CD4-positive, alpha-beta T cell (primary cell): ENCODE measurements at regions not wholly inside any gene's neighbourhood (a gene's known extent, or its start where the extent isn't known, plus 50 kb on each side); places are given as distances from the start of the nearest gene placed in this dataset.

Source experiments
- ATAC-seq: fragments of 200-7000 bp; cut with Tn5 transposase; one replicate; pipeline ENCODE4 v1.10.0; 2022; ENCODE audit warnings: mild to moderate bottlenecking; ENCODE audit not compliant: poor library complexity
- CTCF ChIA-PET: fragments of 350-600 bp; sonication (Branson Sonifier 250); formaldehyde crosslinking; loops from one replicate; lab custom pipeline; 2021; ENCODE audit warnings: antibody characterized with exemption, inconsistent platforms; lab: Charles Lee
- POLR2A ChIA-PET: fragments of 350-600 bp; sonication (Branson Sonifier 250); formaldehyde crosslinking; loops from one replicate; lab custom pipeline; 2021; ENCODE audit warnings: antibody characterized with exemption, inconsistent platforms; lab: Charles Lee
- DNase-seq, 14 experiments: peaks; one replicate each; pipeline ENCODE4 v3.0.0-alpha.2; 2013 to 2020; ENCODE audit warnings: mixed read lengths in 2 of 14
- H3K27ac ChIP-seq, 2 donors: one replicate each; pipeline versions ENCODE4 v1.5.1 to v1.7.0; 2013; ENCODE audit warnings: low read length in 2 of 2, low read depth in 1 of 2, mild to moderate bottlenecking in 1 of 2
- H3K27me3 ChIP-seq, 2 experiments: 1 replicate in 1 of 2; 2 replicates in 1 of 2; pipeline versions ENCODE4 v1.6.1 to v1.7.0; 2013; ENCODE audit warnings: low read length in 2 of 2, control low read depth in 1 of 2, mild to moderate bottlenecking in 1 of 2, moderate library complexity in 1 of 2; ENCODE audit not compliant: insufficient read depth in 2 of 2, control insufficient read depth in 1 of 2
- H3K36me3 ChIP-seq: one replicate; pipeline ENCODE4 v1.6.1; 2013; ENCODE audit warnings: low read length, control low read depth; ENCODE audit not compliant: insufficient read depth
- H3K4me1 ChIP-seq: one replicate; pipeline ENCODE4 v1.6.1; 2013; ENCODE audit warnings: low read length, control low read depth; ENCODE audit not compliant: insufficient read depth
- H3K4me3 ChIP-seq: one replicate; pipeline ENCODE4 v1.5.1; 2013; ENCODE audit warnings: mild to moderate bottlenecking, low read length, moderate library complexity
- H3K9me3 ChIP-seq, 2 experiments: 1 replicate in 1 of 2; 2 replicates in 1 of 2; pipeline versions ENCODE4 v1.6.1 to v1.7.0; 2013; ENCODE audit warnings: low read length in 2 of 2, mild to moderate bottlenecking in 2 of 2, control low read depth in 1 of 2, moderate library complexity in 1 of 2; ENCODE audit not compliant: control insufficient read depth in 1 of 2, insufficient read depth in 1 of 2
- H3K27ac Mint-ChIP-seq: one replicate; pipeline ENCODE4 v1.8.0; 2020; ENCODE audit warnings: mixed read lengths
- H3K27me3 Mint-ChIP-seq: one replicate; pipeline ENCODE4 v1.8.0; 2021; ENCODE audit warnings: mixed read lengths
- H3K36me3 Mint-ChIP-seq: one replicate; pipeline ENCODE4 v1.8.0; 2021; ENCODE audit warnings: low read depth, mixed read lengths
- H3K4me1 Mint-ChIP-seq: one replicate; pipeline ENCODE4 v1.8.0; 2021; ENCODE audit warnings: low read depth, mixed read lengths
- H3K4me3 Mint-ChIP-seq: one replicate; pipeline ENCODE4 v1.8.0; 2020; ENCODE audit warnings: mild to moderate bottlenecking, mixed read lengths
- H3K9me3 Mint-ChIP-seq: one replicate; pipeline ENCODE4 v1.8.0; 2020; ENCODE audit warnings: mixed read lengths
- intact Hi-C, 2 experiments: fragments of 100-400 bp; cut with DNase I in 1 of 2; cut with micrococcal nuclease in 1 of 2; formaldehyde crosslinking; loops; one replicate each; pipeline versions ENCODE4 v1.15.1 to v1.9.0; 2023 to 2025; cut with DNase I, micrococcal nuclease
- TF ChIP-seq, protein P1 (sequence below): fragments of 200-600 bp; IDR thresholded peaks from one replicate; pipeline ENCODE4 v1.8.0; 2022; ENCODE audit warnings: antibody characterized with exemption, mild to moderate bottlenecking

GRCh38 chr2:57979158-57979557 is 67.4 kb upstream of the VRK2 start:
- Mint-ChIP-seq H3K36me3 (no peaks in the 10 kb centered on the region), H3K4me1 (no peaks in the 10 kb centered on the region), H3K4me3 (no peak overlapping the region), H3K9me3 (peaks cover 7% of the 10 kb centered on the region), H3K27ac (no peak overlapping the region), H3K27me3 (peaks cover 8% of the 10 kb centered on the region)
- ChIA-PET CTCF (no interaction called here), POLR2A (no interaction called here)
- H3K9me3 ChIP-seq, result peaks cover 0 to 8% of the 10 kb centered on the region in 2 experiments
- ATAC-seq (no peak), DNase-seq (no peak)
- intact Hi-C loops, result no loop called here
- TF ChIP-seq, protein P1, sequence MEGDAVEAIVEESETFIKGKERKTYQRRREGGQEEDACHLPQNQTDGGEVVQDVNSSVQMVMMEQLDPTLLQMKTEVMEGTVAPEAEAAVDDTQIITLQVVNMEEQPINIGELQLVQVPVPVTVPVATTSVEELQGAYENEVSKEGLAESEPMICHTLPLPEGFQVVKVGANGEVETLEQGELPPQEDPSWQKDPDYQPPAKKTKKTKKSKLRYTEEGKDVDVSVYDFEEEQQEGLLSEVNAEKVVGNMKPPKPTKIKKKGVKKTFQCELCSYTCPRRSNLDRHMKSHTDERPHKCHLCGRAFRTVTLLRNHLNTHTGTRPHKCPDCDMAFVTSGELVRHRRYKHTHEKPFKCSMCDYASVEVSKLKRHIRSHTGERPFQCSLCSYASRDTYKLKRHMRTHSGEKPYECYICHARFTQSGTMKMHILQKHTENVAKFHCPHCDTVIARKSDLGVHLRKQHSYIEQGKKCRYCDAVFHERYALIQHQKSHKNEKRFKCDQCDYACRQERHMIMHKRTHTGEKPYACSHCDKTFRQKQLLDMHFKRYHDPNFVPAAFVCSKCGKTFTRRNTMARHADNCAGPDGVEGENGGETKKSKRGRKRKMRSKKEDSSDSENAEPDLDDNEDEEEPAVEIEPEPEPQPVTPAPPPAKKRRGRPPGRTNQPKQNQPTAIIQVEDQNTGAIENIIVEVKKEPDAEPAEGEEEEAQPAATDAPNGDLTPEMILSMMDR, result no peak
- no peaks in the 10 kb centered on the region for H3K27me3 ChIP-seq
- H3K4me1 ChIP-seq, result no peaks in the 10 kb centered on the region
- H3K4me3 ChIP-seq, result no peak overlapping the region
- no peak overlapping the region for H3K27ac ChIP-seq
- no peaks in the 10 kb centered on the region for H3K36me3 ChIP-seq

GRCh38 chr2:57981083-57981768 is 65.4 kb upstream of the VRK2 start:
- intact Hi-C loops, result no loop called here
- Mint-ChIP-seq H3K9me3 (peaks cover 7% of the 10 kb centered on the region), H3K27ac (no peak overlapping the region), H3K36me3 (no peaks in the 10 kb centered on the region), H3K27me3 (peaks cover 8% of the 10 kb centered on the region), H3K4me3 (no peak overlapping the region), H3K4me1 (no peaks in the 10 kb centered on the region)
- DNase-seq (no peak), ATAC-seq (no peak)
- Histone ChIP-seq H3K36me3 (no peaks in the 10 kb centered on the region), H3K4me3 (no peak overlapping the region), H3K27ac (no peak overlapping the region), H3K4me1 (no peaks in the 10 kb centered on the region), H3K9me3 (peaks cover 0 to 8% of the 10 kb centered on the region in 2 experiments), H3K27me3 (no peaks in the 10 kb centered on the region)
- ChIA-PET CTCF (no interaction called here), POLR2A (no interaction called here)
- TF ChIP-seq, protein P1, result no peak

DNA sequence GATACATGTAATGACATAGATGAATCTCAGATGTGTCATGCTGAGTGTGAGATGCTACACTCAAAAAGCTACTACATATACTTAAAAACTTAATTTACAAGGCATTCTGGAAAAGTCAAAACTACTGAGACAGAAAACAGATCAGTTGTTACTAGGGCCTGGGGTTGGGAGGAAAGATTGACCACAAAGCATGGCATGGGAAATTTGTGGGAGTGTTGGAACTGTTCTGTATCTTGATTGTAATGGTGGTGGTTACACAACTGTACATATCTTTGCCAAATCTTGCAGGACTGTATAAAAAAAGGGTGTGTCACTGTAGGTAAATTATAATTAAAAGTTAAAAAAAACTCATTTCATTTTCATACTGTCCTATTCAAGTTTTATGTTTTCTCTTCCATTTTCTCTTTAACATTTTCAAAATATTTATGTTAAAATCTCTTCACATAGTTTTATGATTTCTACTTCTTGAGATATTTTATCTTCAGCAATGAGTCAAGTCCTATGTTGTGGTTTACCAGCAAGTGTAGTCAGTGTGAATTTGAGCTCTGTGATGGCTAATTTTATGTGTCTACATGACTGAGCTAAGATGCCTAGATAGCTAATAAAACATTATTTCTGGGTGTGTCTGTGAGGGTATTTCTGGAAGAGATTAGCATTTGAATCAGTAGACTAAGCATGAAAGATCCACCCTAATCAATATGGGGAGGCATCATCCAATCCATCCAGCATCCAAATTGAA is 58.6 kb upstream of the VRK2 start:
- no peaks in the 10 kb centered on the region for H3K9me3 ChIP-seq
- H3K36me3 ChIP-seq, result no peaks in the 10 kb centered on the region
- CTCF ChIA-PET, result no interaction called here
- ATAC-seq (no peak), DNase-seq (no peak)
- POLR2A ChIA-PET, result no interaction called here
- no peaks in the 10 kb centered on the region for H3K4me1 ChIP-seq
- no peaks in the 10 kb centered on the region for H3K36me3 Mint-ChIP-seq
- no peaks in the 10 kb centered on the region for H3K27me3 ChIP-seq
- no peak overlapping the region for H3K4me3 Mint-ChIP-seq
- peaks cover 2% of the 10 kb centered on the region for H3K9me3 Mint-ChIP-seq
- H3K4me3 ChIP-seq, result no peak overlapping the region
- no peaks in the 10 kb centered on the region for H3K4me1 Mint-ChIP-seq
- intact Hi-C loops, result no loop called here
- H3K27ac Mint-ChIP-seq, result no peak overlapping the region
- TF ChIP-seq, protein P1, result no peak
- H3K27me3 Mint-ChIP-seq, result peaks cover 7% of the 10 kb centered on the region
- no peak overlapping the region for H3K27ac ChIP-seq
